ENCODE measurements at regions not wholly inside any gene's neighbourhood (a gene's known extent, or its start where the extent isn't known, plus 50 kb on each side); places are given as distances from the start of the nearest gene placed in this dataset.

GRCh38 chr7:118777308-118777707 is 552.8 kb downstream of the ANKRD7 start:
- H3K36me3 Mint-ChIP-seq (ENCODE audit: low read depth) = no peaks in the 10 kb centered on the region
- no peak for ATAC-seq (ENCODE audit: low read depth)
- H3K4me3 Mint-ChIP-seq = no peak overlapping the region
- POLR2A ChIA-PET = no interaction called here
- no peak for TF ChIP-seq CTCF (IDR thresholded peaks at IDR 0.05)
- no peaks in the 10 kb centered on the region for H3K4me1 Mint-ChIP-seq
- no peak overlapping the region for H3K27ac Mint-ChIP-seq
- CTCF ChIA-PET = no interaction called here
- no peaks in the 10 kb centered on the region for H3K9me3 Mint-ChIP-seq
- intact Hi-C loops (cut with micrococcal nuclease) = no loop called here
- no peaks in the 10 kb centered on the region for H3K27me3 Mint-ChIP-seq
- DNase-seq = no peak

- POLR2A ChIA-PET = no interaction called here
- Mint-ChIP-seq H3K9me3 (no peaks in the 10 kb centered on the region), H3K27ac (no peak overlapping the region), H3K4me1 (no peaks in the 10 kb centered on the region), H3K36me3 (ENCODE audit: low read depth) (no peaks in the 10 kb centered on the region), H3K4me3 (no peak overlapping the region), H3K27me3 (no peaks in the 10 kb centered on the region)
- no peak for TF ChIP-seq CTCF (IDR thresholded peaks at IDR 0.05)
- no peak for DNase-seq
- intact Hi-C loops (cut with micrococcal nuclease) = no loop called here
- CTCF ChIA-PET = no interaction called here
- ATAC-seq (ENCODE audit: low read depth) = no peak
Observed at GRCh38 chr7:118792682-118793081, 568.2 kb downstream of the ANKRD7 start.

- intact Hi-C loops (cut with micrococcal nuclease) = no loop called here
- no peak for TF ChIP-seq CTCF (IDR thresholded peaks at IDR 0.05)
- no peak for DNase-seq
- ChIA-PET POLR2A (no interaction called here), CTCF (no interaction called here)
- H3K36me3 Mint-ChIP-seq (ENCODE audit: low read depth) = no peaks in the 10 kb centered on the region
- no peaks in the 10 kb centered on the region for H3K9me3 Mint-ChIP-seq
- H3K4me3 Mint-ChIP-seq = no peak overlapping the region
- H3K4me1 Mint-ChIP-seq = no peaks in the 10 kb centered on the region
- no peak for ATAC-seq (ENCODE audit: low read depth)
- H3K27ac Mint-ChIP-seq = no peak overlapping the region
- H3K27me3 Mint-ChIP-seq = no peaks in the 10 kb centered on the region
Observed at GRCh38 chr7:118793582-118793981, 569.1 kb downstream of the ANKRD7 start.

GRCh38 chr7:118794419-118794818 is 569.9 kb downstream of the ANKRD7 start:
- ChIA-PET POLR2A (no interaction called here), CTCF (no interaction called here)
- ATAC-seq (ENCODE audit: low read depth) = no peak
- no peaks in the 10 kb centered on the region for H3K27me3 Mint-ChIP-seq
- H3K27ac Mint-ChIP-seq = no peak overlapping the region
- H3K9me3 Mint-ChIP-seq = no peaks in the 10 kb centered on the region
- no peaks in the 10 kb centered on the region for H3K36me3 Mint-ChIP-seq (ENCODE audit: low read depth)
- intact Hi-C loops (cut with micrococcal nuclease) = no loop called here
- no peak for TF ChIP-seq CTCF (IDR thresholded peaks at IDR 0.05)
- H3K4me3 Mint-ChIP-seq = no peak overlapping the region
- no peaks in the 10 kb centered on the region for H3K4me1 Mint-ChIP-seq
- no peak for DNase-seq

GRCh38 chr7:118801366-118801765 is 576.9 kb downstream of the ANKRD7 start:
- DNase-seq (no peak), ATAC-seq (ENCODE audit: low read depth) (no peak)
- TF ChIP-seq CTCF (IDR thresholded peaks at IDR 0.05) = no peak
- H3K27ac Mint-ChIP-seq = no peak overlapping the region
- H3K4me3 Mint-ChIP-seq = no peak overlapping the region
- POLR2A ChIA-PET = no interaction called here
- H3K4me1 Mint-ChIP-seq = no peaks in the 10 kb centered on the region
- CTCF ChIA-PET = no interaction called here
- H3K27me3 Mint-ChIP-seq = no peaks in the 10 kb centered on the region
- no peaks in the 10 kb centered on the region for H3K9me3 Mint-ChIP-seq
- intact Hi-C loops (cut with micrococcal nuclease) = no loop called here
- no peaks in the 10 kb centered on the region for H3K36me3 Mint-ChIP-seq (ENCODE audit: low read depth)
